HepG2 (cell line): ENCODE measurements at regions not wholly inside any gene's neighbourhood (a gene's known extent, or its start where the extent isn't known, plus 50 kb on each side); places are given as distances from the start of the nearest gene placed in this dataset.

ENCODE experiments used
- ATAC-seq: fragments of 200-7000 bp; cut with Tn5 transposase; 3 replicates; pipeline ENCODE4 v1.9.1; 2020; ENCODE audit warnings: mild to moderate bottlenecking, moderate library complexity
- BruUV-seq: library from RNA; stranded (reverse); fragments of 400-500 nt; replicated peaks from 2 replicates; lab custom pipeline; 2021; lab: Mats Ljungman, UMichigan
- CTCF ChIA-PET: fragments of 300-600 bp; formaldehyde crosslinking; extraction: SDS; loops from one replicate; lab custom pipeline; 2021; ENCODE audit warnings: low total read pairs, inconsistent platforms, low intra/inter-chr PET ratio; lab: Yijun Ruan, JAX
- POLR2A ChIA-PET: fragments of 350-600 bp; sonication (Branson Sonifier 250); formaldehyde crosslinking; loops from one replicate; lab custom pipeline; 2020; ENCODE audit warnings: antibody characterized with exemption, inconsistent platforms; lab: Yijun Ruan, JAX
- DNase-seq: peaks from one replicate; pipeline ENCODE4 v3.0.0-alpha.2; 2015; ENCODE audit warnings: low spot score
- FAIRE-seq: peaks from 3 replicates; lab custom pipeline; 2011; peaks lifted over from hg19 to GRCh38; lab: Jason Lieb, UNC
- H2AFZ ChIP-seq: one replicate; pipeline ENCODE4 v1.6.1; 2011; ENCODE audit warnings: low read length, inconsistent platforms
- H3K27ac ChIP-seq: fragments of 300-600 bp; 3 replicates; pipeline ENCODE4 v1.8.0; 2011; ENCODE audit warnings: mixed run types, mild to moderate bottlenecking, mixed read lengths, low read length, inconsistent platforms; ENCODE audit not compliant: insufficient read depth; ENCODE audit errors: extremely low read length
- H3K27me3 ChIP-seq, 2 experiments: fragments of 200-600 bp in 1 of 2; 2 replicates in 1 of 2; 3 replicates in 1 of 2; pipeline versions ENCODE4 v1.6.0 to v1.8.0; 2011; ENCODE audit warnings: low read length in 2 of 2, mild to moderate bottlenecking in 2 of 2, moderate library complexity in 2 of 2, inconsistent platforms in 1 of 2; ENCODE audit not compliant: insufficient read depth in 2 of 2, control insufficient read depth in 1 of 2
- H3K36me3 ChIP-seq, 2 experiments: fragments of 200-600 bp in 1 of 2; replicated peaks in 1 of 2; 2 replicates in 1 of 2; 3 replicates in 1 of 2; pipeline versions ENCODE4 v1.5.1 to v1.8.0; 2011; ENCODE audit warnings: low read length in 2 of 2, inconsistent platforms in 1 of 2; ENCODE audit not compliant: insufficient read depth in 2 of 2, control insufficient read depth in 1 of 2
- H3K4me1 ChIP-seq: 2 replicates; pipeline ENCODE4 v1.5.1; 2012; ENCODE audit warnings: low read length, inconsistent platforms; ENCODE audit not compliant: insufficient read depth
- H3K4me2 ChIP-seq: 2 replicates; pipeline ENCODE4 v1.6.0; 2011; ENCODE audit warnings: low read depth, low read length, inconsistent platforms
- H3K4me3 ChIP-seq, 3 experiments: fragments of 200-600 bp in 1 of 3; sonication (generic), shearing (Covaris generic) in 1 of 3; replicated peaks in 1 of 3; 2 replicates each; pipeline ENCODE4 v1.5.1; 2011 to 2016; ENCODE audit warnings: low read length in 3 of 3, inconsistent platforms in 2 of 3, low read depth in 2 of 3, mild to moderate bottlenecking in 2 of 3, control low read depth in 1 of 3, mixed read lengths in 1 of 3; ENCODE audit not compliant: insufficient read depth in 1 of 3
- H3K79me2 ChIP-seq: one replicate; pipeline ENCODE4 v1.6.1; 2011; ENCODE audit warnings: low read length, inconsistent platforms; ENCODE audit not compliant: insufficient read depth
- H3K9ac ChIP-seq: 2 replicates; pipeline ENCODE4 v1.6.0; 2011; ENCODE audit warnings: mild to moderate bottlenecking, low read depth, low read length, inconsistent platforms; ENCODE audit not compliant: insufficient read depth
- H3K9me3 ChIP-seq: 2 replicates; pipeline ENCODE4 v1.5.1; 2012; ENCODE audit warnings: mild to moderate bottlenecking, low read length
- H4K20me1 ChIP-seq: 2 replicates; pipeline ENCODE4 v1.6.0; 2011; ENCODE audit warnings: inconsistent platforms, mild to moderate bottlenecking, low read length, moderate library complexity; ENCODE audit not compliant: insufficient read depth
- ARNT ChIP-seq: fragments of 450-650 bp; IDR thresholded peaks from 2 replicates; pipeline ENCODE4 v1.6.1; 2017
- ARNTL ChIP-seq: sonication (generic); formaldehyde crosslinking; IDR thresholded peaks from 2 replicates; pipeline ENCODE4 v1.4.0; 2020; ENCODE audit warnings: mild to moderate bottlenecking, missing genetic modification reagents
- CC2D1A ChIP-seq: sonication (generic); formaldehyde crosslinking; IDR thresholded peaks from 2 replicates; pipeline ENCODE4 v1.8.1; 2023; ENCODE audit warnings: mild to moderate bottlenecking, missing genetic modification reagents
- EZH2 ChIP-seq: conservative IDR thresholded peaks from 2 replicates; pipeline ENCODE4 v1.6.1; 2012; ENCODE audit warnings: mild to moderate bottlenecking, low read depth, low read length, moderate library complexity
- MAX ChIP-seq: IDR thresholded peaks from 2 replicates; pipeline ENCODE4 v1.6.1; 2012; ENCODE audit warnings: inconsistent platforms
- PBX3 ChIP-seq: sonication (generic); formaldehyde crosslinking; IDR thresholded peaks from 2 replicates; pipeline ENCODE4 v1.8.1; 2023; ENCODE audit warnings: missing genetic modification reagents, inconsistent platforms, borderline replicate concordance
- PRMT3 ChIP-seq: sonication (generic); formaldehyde crosslinking; IDR thresholded peaks from 2 replicates; pipeline ENCODE4 v1.8.1; 2022; ENCODE audit warnings: low read depth, mild to moderate bottlenecking, moderate library complexity, missing genetic modification reagents, borderline replicate concordance
- REPIN1 ChIP-seq: sonication (generic); formaldehyde crosslinking; IDR thresholded peaks from 2 replicates; pipeline ENCODE4 v1.8.0; 2022; ENCODE audit warnings: missing genetic modification reagents, low read depth, mild to moderate bottlenecking, borderline replicate concordance
- RFX1 ChIP-seq: fragments of 450-650 bp; IDR thresholded peaks from 2 replicates; pipeline ENCODE4 v1.6.1; 2017
- SOX5 ChIP-seq: IDR thresholded peaks from 2 replicates; pipeline ENCODE4 v1.6.1; 2016; ENCODE audit warnings: borderline replicate concordance
- SSRP1 ChIP-seq: IDR thresholded peaks from 2 replicates; pipeline ENCODE4 v1.6.1; 2016; ENCODE audit warnings: control low read depth
- ZNF75D ChIP-seq: sonication (generic); formaldehyde crosslinking; IDR thresholded peaks from 2 replicates; pipeline ENCODE4 v1.8.1; 2023; ENCODE audit warnings: missing genetic modification reagents, mild to moderate bottlenecking, borderline replicate concordance
- WGBS: methylation state at CpG from one replicate; pipeline ENCODE4 v1.1.6; 2017; ENCODE audit warnings: low lambda C conversion rate; 5-methylcytosine and 5-hydroxymethylcytosine counted together
- in situ Hi-C: cut with HindIII; loops from 2 replicates; pipeline ENCODE4 v1.10.0; 2017; ENCODE audit warnings: low pct_unique_long_range_greater_than_20kb; ENCODE audit not compliant: extremely low pct_ligation_motif_present
- intact Hi-C: fragments of 100-400 bp; cut with micrococcal nuclease; formaldehyde crosslinking; loops from one replicate; pipeline ENCODE4 v1.10.0; 2022; ENCODE audit not compliant: unreplicated experiment
- TF ChIP-seq, protein P1 (sequence below): sonication (generic); formaldehyde crosslinking; IDR thresholded peaks from 2 replicates; pipeline ENCODE4 v1.5.0; 2020; ENCODE audit warnings: mild to moderate bottlenecking, missing genetic modification reagents, moderate library complexity
- TF ChIP-seq, protein P2 (sequence below): sonication (generic); formaldehyde crosslinking; IDR thresholded peaks from 2 replicates; pipeline ENCODE4 v1.8.0; 2022; ENCODE audit warnings: missing genetic modification reagents, mild to moderate bottlenecking, moderate library complexity, borderline replicate concordance
- TF ChIP-seq, protein P3 (sequence below): sonication (generic); formaldehyde crosslinking; IDR thresholded peaks from 2 replicates; pipeline ENCODE4 v1.4.0; 2020; ENCODE audit warnings: mild to moderate bottlenecking, missing genetic modification reagents

- Histone ChIP-seq H3K4me1 (no peaks in the 10 kb centered on the region), H3K27ac (no peak overlapping the region), H3K4me2 (no peak overlapping the region), H3K9ac (no peak overlapping the region), H3K36me3 (no peaks in the 10 kb centered on the region), H2AFZ (no peak overlapping the region), H3K4me3 (no peak overlapping the region), H4K20me1 (no peaks in the 10 kb centered on the region), H3K79me2 (no peaks in the 10 kb centered on the region), H3K27me3 (no peaks in the 10 kb centered on the region), H3K9me3 (no peaks in the 10 kb centered on the region)
- TF ChIP-seq SOX5 (CRISPR knock-in tag) (no peak), EZH2 (no peak), RFX1 (no peak), PRMT3 (CRISPR knock-in tag) (no peak), ARNT (no peak), CC2D1A (no peak), MAX (no peak)
- TF ChIP-seq, protein P1, sequence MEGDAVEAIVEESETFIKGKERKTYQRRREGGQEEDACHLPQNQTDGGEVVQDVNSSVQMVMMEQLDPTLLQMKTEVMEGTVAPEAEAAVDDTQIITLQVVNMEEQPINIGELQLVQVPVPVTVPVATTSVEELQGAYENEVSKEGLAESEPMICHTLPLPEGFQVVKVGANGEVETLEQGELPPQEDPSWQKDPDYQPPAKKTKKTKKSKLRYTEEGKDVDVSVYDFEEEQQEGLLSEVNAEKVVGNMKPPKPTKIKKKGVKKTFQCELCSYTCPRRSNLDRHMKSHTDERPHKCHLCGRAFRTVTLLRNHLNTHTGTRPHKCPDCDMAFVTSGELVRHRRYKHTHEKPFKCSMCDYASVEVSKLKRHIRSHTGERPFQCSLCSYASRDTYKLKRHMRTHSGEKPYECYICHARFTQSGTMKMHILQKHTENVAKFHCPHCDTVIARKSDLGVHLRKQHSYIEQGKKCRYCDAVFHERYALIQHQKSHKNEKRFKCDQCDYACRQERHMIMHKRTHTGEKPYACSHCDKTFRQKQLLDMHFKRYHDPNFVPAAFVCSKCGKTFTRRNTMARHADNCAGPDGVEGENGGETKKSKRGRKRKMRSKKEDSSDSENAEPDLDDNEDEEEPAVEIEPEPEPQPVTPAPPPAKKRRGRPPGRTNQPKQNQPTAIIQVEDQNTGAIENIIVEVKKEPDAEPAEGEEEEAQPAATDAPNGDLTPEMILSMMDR (CRISPR knock-in tag): no peak
- ATAC-seq (no peak), FAIRE-seq (no peak), DNase-seq (no peak)
- intact Hi-C loops: no loop called here
- 18% methylated on average over 2 of the region's 2 CpGs for WGBS
- ChIA-PET CTCF (no interaction called here), POLR2A (no interaction called here)
- no TSS peak for BruUV-seq
- in situ Hi-C loops: no loop called here
Measured at GRCh38 chr1:221919743-221920142, 177.9 kb upstream of the DUSP10 start.

GRCh38 chr1:221919341-221919740 lies 177.5 kb upstream of the DUSP10 start:
- no TSS peak for BruUV-seq
- intact Hi-C loops: no loop called here
- WGBS: 0% methylated on average over 1 of the region's 1 CpG
- no peaks in the 10 kb centered on the region for H3K36me3 ChIP-seq
- H3K4me3 ChIP-seq: no peak overlapping the region
- in situ Hi-C loops: no loop called here
- no peak overlapping the region for H3K9ac ChIP-seq
- no peak for DNase-seq
- CTCF ChIA-PET: no interaction called here
- ATAC-seq: no peak
- POLR2A ChIA-PET: no interaction called here
- H2AFZ ChIP-seq: no peak overlapping the region
- H3K4me1 ChIP-seq: no peaks in the 10 kb centered on the region
- H3K27ac ChIP-seq: no peak overlapping the region
- H3K4me2 ChIP-seq: no peak overlapping the region
- no peaks in the 10 kb centered on the region for H4K20me1 ChIP-seq
- FAIRE-seq: no peak
- H3K79me2 ChIP-seq: no peaks in the 10 kb centered on the region
- H3K9me3 ChIP-seq: no peaks in the 10 kb centered on the region
- no peaks in the 10 kb centered on the region for H3K27me3 ChIP-seq
- TF ChIP-seq PBX3 (CRISPR knock-in tag) (no peak), ARNTL (CRISPR knock-in tag) (no peak), REPIN1 (CRISPR knock-in tag) (no peak), ZNF75D (no peak), PRMT3 (CRISPR knock-in tag) (no peak), SSRP1 (no peak)
- TF ChIP-seq, protein P2, sequence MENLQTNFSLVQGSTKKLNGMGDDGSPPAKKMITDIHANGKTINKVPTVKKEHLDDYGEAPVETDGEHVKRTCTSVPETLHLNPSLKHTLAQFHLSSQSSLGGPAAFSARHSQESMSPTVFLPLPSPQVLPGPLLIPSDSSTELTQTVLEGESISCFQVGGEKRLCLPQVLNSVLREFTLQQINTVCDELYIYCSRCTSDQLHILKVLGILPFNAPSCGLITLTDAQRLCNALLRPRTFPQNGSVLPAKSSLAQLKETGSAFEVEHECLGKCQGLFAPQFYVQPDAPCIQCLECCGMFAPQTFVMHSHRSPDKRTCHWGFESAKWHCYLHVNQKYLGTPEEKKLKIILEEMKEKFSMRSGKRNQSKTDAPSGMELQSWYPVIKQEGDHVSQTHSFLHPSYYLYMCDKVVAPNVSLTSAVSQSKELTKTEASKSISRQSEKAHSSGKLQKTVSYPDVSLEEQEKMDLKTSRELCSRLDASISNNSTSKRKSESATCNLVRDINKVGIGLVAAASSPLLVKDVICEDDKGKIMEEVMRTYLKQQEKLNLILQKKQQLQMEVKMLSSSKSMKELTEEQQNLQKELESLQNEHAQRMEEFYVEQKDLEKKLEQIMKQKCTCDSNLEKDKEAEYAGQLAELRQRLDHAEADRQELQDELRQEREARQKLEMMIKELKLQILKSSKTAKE (CRISPR knock-in tag): no peak
- TF ChIP-seq, protein P3, sequence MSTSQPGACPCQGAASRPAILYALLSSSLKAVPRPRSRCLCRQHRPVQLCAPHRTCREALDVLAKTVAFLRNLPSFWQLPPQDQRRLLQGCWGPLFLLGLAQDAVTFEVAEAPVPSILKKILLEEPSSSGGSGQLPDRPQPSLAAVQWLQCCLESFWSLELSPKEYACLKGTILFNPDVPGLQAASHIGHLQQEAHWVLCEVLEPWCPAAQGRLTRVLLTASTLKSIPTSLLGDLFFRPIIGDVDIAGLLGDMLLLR: no peak
